H9 (cell line): ENCODE measurements at regions not wholly inside any gene's neighbourhood (a gene's known extent, or its start where the extent isn't known, plus 50 kb on each side); places are given as distances from the start of the nearest gene placed in this dataset.

Experiments used
- DNase-seq: peaks from one replicate; pipeline ENCODE4 v3.0.0-alpha.2; 2017
- H2AFZ ChIP-seq: one replicate; pipeline ENCODE4 v1.6.1; 2013; ENCODE audit warnings: mild to moderate bottlenecking, low read length, control low read depth, moderate library complexity
- H2AK5ac ChIP-seq: 2 replicates; pipeline ENCODE4 v1.6.1; 2013; ENCODE audit warnings: low read length, control low read depth, mixed read lengths; ENCODE audit not compliant: insufficient read length
- H2BK120ac ChIP-seq: one replicate; pipeline ENCODE4 v1.6.1; 2013; ENCODE audit warnings: low read depth, mild to moderate bottlenecking, low read length, control low read depth, inconsistent platforms; ENCODE audit not compliant: poor library complexity, severe bottlenecking
- H2BK12ac ChIP-seq: 2 replicates; pipeline ENCODE4 v1.6.1; 2013; ENCODE audit warnings: low read length, control low read depth, mixed read lengths, low read depth; ENCODE audit not compliant: insufficient read length
- H2BK15ac ChIP-seq: 2 replicates; pipeline ENCODE4 v1.6.1; 2013; ENCODE audit warnings: low read depth, low read length, control low read depth
- H2BK20ac ChIP-seq: one replicate; pipeline ENCODE4 v1.6.1; 2013; ENCODE audit warnings: low read depth, mild to moderate bottlenecking, low read length, control low read depth, inconsistent platforms; ENCODE audit not compliant: poor library complexity, severe bottlenecking
- H2BK5ac ChIP-seq: 2 replicates; pipeline ENCODE4 v1.6.1; 2013; ENCODE audit warnings: low read length, control low read depth, mixed read lengths; ENCODE audit not compliant: insufficient read length
- H3K14ac ChIP-seq: 2 replicates; pipeline ENCODE4 v1.6.1; 2013; ENCODE audit warnings: low read length, control low read depth; ENCODE audit not compliant: insufficient read depth
- H3K18ac ChIP-seq: 2 replicates; pipeline ENCODE4 v1.6.1; 2013; ENCODE audit warnings: low read depth, mild to moderate bottlenecking, mixed read lengths, low read length, control low read depth; ENCODE audit not compliant: insufficient read length
- H3K23ac ChIP-seq: 2 replicates; pipeline ENCODE4 v1.6.1; 2013; ENCODE audit warnings: low read length, control low read depth, mixed read lengths, low read depth; ENCODE audit not compliant: insufficient read length
- H3K23me2 ChIP-seq: 2 replicates; pipeline ENCODE4 v1.6.1; 2013; ENCODE audit warnings: low read depth, mild to moderate bottlenecking, mixed read lengths, low read length, control low read depth; ENCODE audit not compliant: insufficient read length, poor library complexity, severe bottlenecking
- H3K27ac ChIP-seq: 2 replicates; pipeline ENCODE4 v1.5.1; 2013; ENCODE audit warnings: low read length, control low read depth, mixed read lengths, low read depth; ENCODE audit not compliant: insufficient read length
- H3K27me3 ChIP-seq: 2 replicates; pipeline ENCODE4 v1.6.1; 2013; ENCODE audit warnings: low read length, control low read depth, inconsistent platforms; ENCODE audit not compliant: insufficient read depth
- H3K4ac ChIP-seq: 2 replicates; pipeline ENCODE4 v1.6.1; 2013; ENCODE audit warnings: low read depth, mild to moderate bottlenecking, control low read depth, inconsistent platforms, low read length, moderate library complexity
- H3K4me1 ChIP-seq: 2 replicates; pipeline ENCODE4 v1.6.1; 2013; ENCODE audit warnings: low read length, control low read depth, inconsistent platforms; ENCODE audit not compliant: insufficient read depth
- H3K4me2 ChIP-seq: 2 replicates; pipeline ENCODE4 v1.6.1; 2013; ENCODE audit warnings: low read length, control low read depth, mixed read lengths; ENCODE audit not compliant: insufficient read length, insufficient read depth
- H3K56ac ChIP-seq: 2 replicates; pipeline ENCODE4 v1.6.1; 2013; ENCODE audit warnings: low read depth, mild to moderate bottlenecking, mixed read lengths, low read length, control low read depth; ENCODE audit not compliant: insufficient read length
- H3K79me1 ChIP-seq: 2 replicates; pipeline ENCODE4 v1.6.1; 2013; ENCODE audit warnings: low read depth, mild to moderate bottlenecking, moderate library complexity, low read length, control low read depth, inconsistent platforms; ENCODE audit not compliant: insufficient read depth, poor library complexity, severe bottlenecking
- H3K79me2 ChIP-seq: 2 replicates; pipeline ENCODE4 v1.6.1; 2013; ENCODE audit warnings: low read length, control low read depth, inconsistent platforms; ENCODE audit not compliant: insufficient read depth
- H3K9ac ChIP-seq: 2 replicates; pipeline ENCODE4 v1.6.1; 2013; ENCODE audit warnings: low read length, control low read depth, mixed read lengths; ENCODE audit not compliant: insufficient read length; ENCODE audit errors: extremely low read depth
- H3K9me3 ChIP-seq: one replicate; pipeline ENCODE4 v1.6.1; 2013; ENCODE audit warnings: low read depth, low read length, inconsistent platforms; ENCODE audit not compliant: control insufficient read depth
- H3T11ph ChIP-seq: one replicate; pipeline ENCODE4 v1.6.1; 2013; ENCODE audit warnings: mild to moderate bottlenecking, low read length, control low read depth, inconsistent platforms
- H4K20me1 ChIP-seq: one replicate; pipeline ENCODE4 v1.6.1; 2013; ENCODE audit not compliant: control insufficient read depth, insufficient read length, insufficient read depth
- H4K5ac ChIP-seq: 2 replicates; pipeline ENCODE4 v1.6.1; 2013; ENCODE audit warnings: low read depth, mild to moderate bottlenecking, mixed read lengths, low read length, control low read depth; ENCODE audit not compliant: insufficient read length
- H4K8ac ChIP-seq: replicated peaks from 2 replicates; pipeline ENCODE4 v1.6.1; 2013; ENCODE audit warnings: low read length, control low read depth, mixed read lengths, low read depth; ENCODE audit not compliant: insufficient read length
- H4K91ac ChIP-seq: 2 replicates; pipeline ENCODE4 v1.6.1; 2013; ENCODE audit warnings: low read depth, mild to moderate bottlenecking, moderate library complexity, mixed read lengths, low read length, control low read depth; ENCODE audit not compliant: insufficient read length
- H3K27ac Mint-ChIP-seq, 3 experiments: 2 replicates in 2 of 3; 3 replicates in 1 of 3; pipeline ENCODE4 v1.8.0; 2020 to 2021; ENCODE audit warnings: mixed read lengths in 3 of 3, mild to moderate bottlenecking in 1 of 3, moderate library complexity in 1 of 3
- H3K27me3 Mint-ChIP-seq: 2 replicates; pipeline ENCODE4 v1.8.0; 2021; ENCODE audit warnings: low read depth, mild to moderate bottlenecking, moderate library complexity, mixed read lengths
- H3K36me3 Mint-ChIP-seq, 3 experiments: 2 replicates in 2 of 3; 3 replicates in 1 of 3; pipeline ENCODE4 v1.8.0; 2020 to 2021; ENCODE audit warnings: low read depth in 3 of 3, mixed read lengths in 3 of 3; ENCODE audit not compliant: insufficient read depth in 1 of 3
- H3K4me1 Mint-ChIP-seq, 2 experiments: 2 replicates each; pipeline ENCODE4 v1.8.0; 2020; ENCODE audit warnings: mixed read lengths in 2 of 2
- H3K4me3 Mint-ChIP-seq, 2 experiments: 2 replicates in 1 of 2; 3 replicates in 1 of 2; pipeline ENCODE4 v1.8.0; 2020 to 2021; ENCODE audit warnings: mild to moderate bottlenecking in 2 of 2, mixed read lengths in 2 of 2, moderate library complexity in 1 of 2
- H3K9me3 Mint-ChIP-seq, 2 experiments: 2 replicates in 1 of 2; 3 replicates in 1 of 2; pipeline ENCODE4 v1.8.0; 2020; ENCODE audit warnings: mild to moderate bottlenecking in 2 of 2, mixed read lengths in 2 of 2, moderate library complexity in 1 of 2
- CTCF ChIP-seq: fragments of 200-600 bp; sonication (generic); conservative IDR thresholded peaks from 3 replicates; pipeline ENCODE4 v1.8.0; 2021; ENCODE audit warnings: antibody characterized with exemption, mild to moderate bottlenecking
- WGBS: extraction: QIAGEN DNeasy Blood & Tissue Kit; methylation state at CpG from one replicate; pipeline ENCODE4 v1.1.7; 2013; ENCODE audit warnings: missing lambda C conversion rate, low lambda C conversion rate, mixed read lengths; ENCODE audit not compliant: insufficient read length; ENCODE audit errors: extremely low coverage; 5-methylcytosine and 5-hydroxymethylcytosine counted together

- Mint-ChIP-seq H3K27ac (no peak overlapping the region), H3K27me3 (peaks cover 3% of the 10 kb centered on the region), H3K9me3 (peaks cover 78 to 86% of the 10 kb centered on the region in 2 experiments), H3K4me3 (0 out of 5 replicates have a peak overlapping the region, but pooled peaks of 1 of the 2 experiments have one; percentile 32), H3K36me3 (peaks cover 14 to 29% (median 21%) of the 10 kb centered on the region in 3 experiments), H3K4me1 (no peaks in the 10 kb centered on the region)
- Histone ChIP-seq H2AK5ac (no peak overlapping the region), H3T11ph (no peak overlapping the region), H3K27me3 (no peaks in the 10 kb centered on the region), H3K23me2 (no peaks in the 10 kb centered on the region), H2AFZ (no peak overlapping the region), H3K4me2 (no peak overlapping the region), H3K23ac (no peak overlapping the region), H2BK120ac (no peak overlapping the region), H4K5ac (no peak overlapping the region), H4K91ac (no peak overlapping the region), H3K4ac (no peak overlapping the region), H3K9me3 (peaks cover 66% of the 10 kb centered on the region), H3K27ac (no peak overlapping the region), H3K14ac (no peak overlapping the region), H2BK15ac (no peak overlapping the region), H2BK20ac (no peak overlapping the region), H3K4me1 (no peaks in the 10 kb centered on the region), H3K18ac (no peak overlapping the region), H4K8ac (no peak overlapping the region), H3K9ac (no peak overlapping the region), H2BK12ac (no peak overlapping the region), H3K79me1 (no peaks in the 10 kb centered on the region), H2BK5ac (no peak overlapping the region), H4K20me1 (no peaks in the 10 kb centered on the region), H3K79me2 (no peaks in the 10 kb centered on the region), H3K56ac (no peak overlapping the region)
- no CpG with 5 or more reads among the region's 11 CpGs for WGBS
- DNase-seq: no peak
- TF ChIP-seq CTCF: no peak
These were observed 607.9 kb downstream of the KCNJ18 start for GRCh38 chr17:22300177-22300576.
